K562 (cell line): ENCODE measurements at regions not wholly inside any gene's neighbourhood (a gene's known extent, or its start where the extent isn't known, plus 50 kb on each side); places are given as distances from the start of the nearest gene placed in this dataset.

ENCODE experiments used
- ARID2 ChIP-seq: fragments of 450-650 bp; IDR thresholded peaks from 2 replicates; pipeline ENCODE4 v1.6.1; 2017; ENCODE audit warnings: antibody characterized with exemption, mild to moderate bottlenecking
- CBFB ChIP-seq: sonication (generic); formaldehyde crosslinking; IDR thresholded peaks from 2 replicates; pipeline ENCODE4 v1.4.0; 2020; ENCODE audit warnings: mild to moderate bottlenecking, missing genetic modification reagents
- CBX8 ChIP-seq: fragments of 200-600 bp; sonication (generic); IDR thresholded peaks from 2 replicates; pipeline ENCODE4 v1.6.1; 2012; ENCODE audit warnings: borderline replicate concordance, mixed run types, low read depth, mild to moderate bottlenecking, moderate library complexity, mixed read lengths, low read length, control low read depth, inconsistent platforms; ENCODE audit not compliant: poor library complexity, severe bottlenecking; ENCODE audit errors: extremely low read depth
- CXXC5 ChIP-seq: fragments of 250-450 bp; sonication (Bioruptor Pico); IDR thresholded peaks from 2 replicates; pipeline ENCODE4 v1.8.0; 2022; ENCODE audit warnings: inconsistent platforms, mild to moderate bottlenecking, moderate library complexity
- DNMT1 ChIP-seq: fragments of 450-650 bp; IDR thresholded peaks from 2 replicates; pipeline ENCODE4 v1.6.1; 2016; ENCODE audit warnings: antibody characterized with exemption, mild to moderate bottlenecking
- ELF1 ChIP-seq: fragments of 200-800 bp; sonication (Bioruptor generic); IDR thresholded peaks from 2 replicates; pipeline ENCODE4 v1.6.1; 2016; ENCODE audit warnings: missing genetic modification characterization, missing compliant biosample characterization
- EZH2 ChIP-seq: IDR thresholded peaks from 2 replicates; pipeline ENCODE4 v1.6.1; 2012; ENCODE audit warnings: low read depth, mild to moderate bottlenecking, inconsistent platforms, low read length, borderline replicate concordance
- GABPA ChIP-seq: fragments of 200-800 bp; sonication (Bioruptor generic); conservative IDR thresholded peaks from 2 replicates; pipeline ENCODE4 v1.6.1; 2016; ENCODE audit warnings: low read depth, missing genetic modification characterization, missing compliant biosample characterization
- GABPB1 ChIP-seq: sonication (generic); formaldehyde crosslinking; IDR thresholded peaks from 2 replicates; pipeline ENCODE4 v1.8.0; 2022; ENCODE audit warnings: mild to moderate bottlenecking, missing genetic modification reagents
- HNRNPLL ChIP-seq: fragments of 200-400 bp; formaldehyde crosslinking; IDR thresholded peaks from 2 replicates; pipeline ENCODE4 v1.6.1; 2017; ENCODE audit warnings: low read length, low read depth, mild to moderate bottlenecking; ENCODE audit not compliant: poor library complexity, severe bottlenecking
- MBD2 ChIP-seq: sonication (generic); IDR thresholded peaks from 2 replicates; pipeline ENCODE4 v1.6.1; 2016; ENCODE audit warnings: low read depth, borderline replicate concordance
- NFYB ChIP-seq: IDR thresholded peaks from 2 replicates; pipeline ENCODE4 v1.6.1; 2011; ENCODE audit warnings: mild to moderate bottlenecking, moderate library complexity; ENCODE audit not compliant: insufficient read length; ENCODE audit errors: extremely low read depth
- OTX1 ChIP-seq: fragments of 450-650 bp; formaldehyde crosslinking; IDR thresholded peaks from 2 replicates; pipeline ENCODE4 v1.4.0; 2022; ENCODE audit warnings: mild to moderate bottlenecking
- PHF20 ChIP-seq: fragments of 450-650 bp; IDR thresholded peaks from 2 replicates; pipeline ENCODE4 v1.6.1; 2018; ENCODE audit not compliant: partially characterized antibody
- PML ChIP-seq: IDR thresholded peaks from 2 replicates; pipeline ENCODE4 v1.6.1; 2012; ENCODE audit warnings: low read length, inconsistent platforms
- POLR2AphosphoS5 ChIP-seq: IDR thresholded peaks from 2 replicates; pipeline ENCODE4 v1.6.1; 2011; ENCODE audit warnings: mild to moderate bottlenecking, low read depth, low read length, moderate library complexity; ENCODE audit not compliant: control insufficient read depth, insufficient read depth
- RAD21 ChIP-seq, 2 experiments: fragments of 250-450 bp in 1 of 2; fragments of 450-650 bp in 1 of 2; sonication (Bioruptor Pico) in 1 of 2; formaldehyde crosslinking in 1 of 2; IDR thresholded peaks in 1 of 2; conservative IDR thresholded peaks in 1 of 2; 2 replicates each; pipeline versions ENCODE4 v1.4.0 to v1.8.0; 2020 to 2022; ENCODE audit warnings: mild to moderate bottlenecking in 2 of 2, moderate library complexity in 1 of 2
- RAD51 ChIP-seq: fragments of 450-650 bp; IDR thresholded peaks from 2 replicates; pipeline ENCODE4 v1.7.1; 2016; ENCODE audit warnings: low read depth, mild to moderate bottlenecking, borderline replicate concordance
- SRSF1 ChIP-seq: fragments of 200-400 bp; formaldehyde crosslinking; IDR thresholded peaks from 2 replicates; pipeline ENCODE4 v1.6.1; 2017; ENCODE audit warnings: mild to moderate bottlenecking, low read depth, low read length, moderate library complexity
- STAT6 ChIP-seq: sonication (generic); formaldehyde crosslinking; IDR thresholded peaks from 2 replicates; pipeline ENCODE4 v1.8.1; 2023; ENCODE audit warnings: mild to moderate bottlenecking, missing genetic modification reagents
- ZBTB7A ChIP-seq: IDR thresholded peaks from 2 replicates; pipeline ENCODE4 v1.6.1; 2011; ENCODE audit warnings: low read depth, mild to moderate bottlenecking, low read length, moderate library complexity, borderline replicate concordance; ENCODE audit not compliant: control insufficient read depth
- ZFPM2 ChIP-seq: fragments of 250-450 bp; sonication (Bioruptor Pico); IDR thresholded peaks from 2 replicates; pipeline ENCODE4 v1.5.1; 2022; ENCODE audit warnings: mild to moderate bottlenecking
- ZNF217 ChIP-seq: sonication (generic); formaldehyde crosslinking; IDR thresholded peaks from 2 replicates; pipeline ENCODE4 v1.8.0; 2022; ENCODE audit warnings: mild to moderate bottlenecking, missing genetic modification reagents
- ZNF263 ChIP-seq: sonication (generic); formaldehyde crosslinking; IDR thresholded peaks from 2 replicates; pipeline ENCODE4 v1.8.0; 2022; ENCODE audit warnings: mild to moderate bottlenecking, missing genetic modification reagents, borderline replicate concordance
- ZNF79 ChIP-seq: fragments of 250-450 bp; sonication (Bioruptor Pico); IDR thresholded peaks from 2 replicates; pipeline ENCODE4 v1.4.0; 2020; ENCODE audit warnings: low read depth, mild to moderate bottlenecking, moderate library complexity
- TF ChIP-seq, protein P1 (sequence below): fragments of 250-450 bp; sonication (Bioruptor Pico); IDR thresholded peaks from 2 replicates; pipeline ENCODE4 v1.5.0; 2022; ENCODE audit warnings: mild to moderate bottlenecking

DNA sequence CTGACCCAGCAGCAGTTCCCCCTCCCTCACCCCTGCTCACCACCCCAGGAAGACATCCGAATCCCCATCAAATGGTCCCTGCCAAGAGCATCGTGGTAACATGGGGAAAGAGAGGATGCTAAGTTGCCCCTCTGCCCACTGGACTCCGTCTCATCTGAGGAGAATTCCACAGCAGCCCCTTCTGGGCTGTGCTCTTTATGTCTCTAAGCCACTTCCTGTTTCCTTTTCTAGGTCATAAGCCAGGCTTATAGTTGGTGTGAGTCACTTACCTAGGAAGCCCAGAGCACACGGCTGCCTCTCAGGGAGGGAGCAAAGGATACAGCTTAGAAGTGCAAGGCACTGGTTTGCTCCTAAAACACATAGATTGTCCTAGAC lies 76.0 kb downstream of the VCPKMT start (continued):
- TF ChIP-seq PML (no peak), STAT6 (CRISPR knock-in tag) (no peak), ZNF79 (no peak), ZNF263 (CRISPR knock-in tag) (no peak), ELF1 (tag) (peak; percentile 40; the same call in 1 of the 2 replicates), PHF20 (no peak), EZH2 (no peak), ZNF217 (no peak), RAD51 (no peak), CBX8 (no peak), OTX1 (CRISPR knock-in tag) (no peak), ZBTB7A (no peak), CBFB (CRISPR knock-in tag) (no peak), SRSF1 (no peak), HNRNPLL (no peak), ZFPM2 (CRISPR knock-in tag) (no peak), RAD21 (CRISPR knock-in tag; conservative IDR thresholded peaks at IDR 0.05 in 1 of 2, IDR thresholded peaks at IDR 0.05 in 1 of 2) (0 out of 4 replicates have a peak, but pooled peaks of 1 of the 2 experiments have one; percentile 3), DNMT1 (no peak), POLR2AphosphoS5 (no peak), MBD2 (no peak), CXXC5 (CRISPR knock-in tag) (no peak), GABPB1 (0 out of 2 replicates have a peak, but pooled peaks have one; percentile 17), GABPA (peak; percentile 42; the same call in 1 of the 2 replicates), ARID2 (no peak), NFYB (no peak)
- TF ChIP-seq, protein P1, sequence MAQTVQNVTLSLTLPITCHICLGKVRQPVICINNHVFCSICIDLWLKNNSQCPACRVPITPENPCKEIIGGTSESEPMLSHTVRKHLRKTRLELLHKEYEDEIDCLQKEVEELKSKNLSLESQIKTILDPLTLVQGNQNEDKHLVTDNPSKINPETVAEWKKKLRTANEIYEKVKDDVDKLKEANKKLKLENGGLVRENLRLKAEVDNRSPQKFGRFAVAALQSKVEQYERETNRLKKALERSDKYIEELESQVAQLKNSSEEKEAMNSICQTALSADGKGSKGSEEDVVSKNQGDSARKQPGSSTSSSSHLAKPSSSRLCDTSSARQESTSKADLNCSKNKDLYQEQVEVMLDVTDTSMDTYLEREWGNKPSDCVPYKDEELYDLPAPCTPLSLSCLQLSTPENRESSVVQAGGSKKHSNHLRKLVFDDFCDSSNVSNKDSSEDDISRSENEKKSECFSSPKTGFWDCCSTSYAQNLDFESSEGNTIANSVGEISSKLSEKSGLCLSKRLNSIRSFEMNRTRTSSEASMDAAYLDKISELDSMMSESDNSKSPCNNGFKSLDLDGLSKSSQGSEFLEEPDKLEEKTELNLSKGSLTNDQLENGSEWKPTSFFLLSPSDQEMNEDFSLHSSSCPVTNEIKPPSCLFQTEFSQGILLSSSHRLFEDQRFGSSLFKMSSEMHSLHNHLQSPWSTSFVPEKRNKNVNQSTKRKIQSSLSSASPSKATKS (CRISPR knock-in tag), result no peak
